Suprapubic skin (tissue), 4 donors: ENCODE measurements at regions not wholly inside any gene's neighbourhood (a gene's known extent, or its start where the extent isn't known, plus 50 kb on each side); places are given as distances from the start of the nearest gene placed in this dataset.
"Not testable (repeated sequence)": the region's sequence is repeated elsewhere in the genome, so short reads cannot be mapped to it uniquely, and the experiment has no call there.

Source experiments
- POLR2A ChIP-seq, 2 donors: fragments of 450-650 bp; IDR thresholded peaks; one replicate each; pipeline ENCODE4 v1.6.1; 2017; ENCODE audit warnings: antibody characterized with exemption in 2 of 2, mild to moderate bottlenecking in 2 of 2, moderate library complexity in 2 of 2
- POLR2AphosphoS5 ChIP-seq, 3 donors: sonication (generic); formaldehyde crosslinking; IDR thresholded peaks; one replicate each; pipeline ENCODE4 v1.6.1; 2017; ENCODE audit warnings: antibody characterized with exemption in 3 of 3
- TF ChIP-seq, protein P1 (sequence below), 2 donors: fragments of 200-600 bp in 1 of 2; fragments of 450-650 bp in 1 of 2; sonication (generic) in 1 of 2; IDR thresholded peaks; one replicate each; pipeline ENCODE4 v1.5.1; 2016 to 2019; ENCODE audit warnings: antibody characterized with exemption in 2 of 2, mild to moderate bottlenecking in 1 of 2, moderate library complexity in 1 of 2

DNA sequence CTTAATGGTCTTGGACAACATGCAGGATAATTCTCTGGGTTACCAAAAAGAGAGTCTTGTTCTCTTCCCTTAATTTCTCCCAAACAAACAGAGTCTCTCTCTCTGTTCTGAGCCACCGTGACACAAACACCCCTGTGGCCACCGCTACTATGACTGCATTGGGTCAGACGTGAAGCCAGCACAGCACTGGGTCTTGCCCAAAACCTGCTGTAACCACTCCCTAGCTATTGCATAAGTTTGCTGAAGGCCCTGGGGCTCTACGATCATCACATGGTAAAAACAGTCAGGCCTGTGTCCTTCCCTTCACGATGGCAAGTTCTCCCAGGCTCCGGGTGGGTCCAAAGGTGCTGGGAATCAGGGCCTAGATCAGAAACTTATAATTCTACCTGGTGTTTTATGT, 117.1 kb downstream of the THSD1 start:
- TF ChIP-seq, protein P1, sequence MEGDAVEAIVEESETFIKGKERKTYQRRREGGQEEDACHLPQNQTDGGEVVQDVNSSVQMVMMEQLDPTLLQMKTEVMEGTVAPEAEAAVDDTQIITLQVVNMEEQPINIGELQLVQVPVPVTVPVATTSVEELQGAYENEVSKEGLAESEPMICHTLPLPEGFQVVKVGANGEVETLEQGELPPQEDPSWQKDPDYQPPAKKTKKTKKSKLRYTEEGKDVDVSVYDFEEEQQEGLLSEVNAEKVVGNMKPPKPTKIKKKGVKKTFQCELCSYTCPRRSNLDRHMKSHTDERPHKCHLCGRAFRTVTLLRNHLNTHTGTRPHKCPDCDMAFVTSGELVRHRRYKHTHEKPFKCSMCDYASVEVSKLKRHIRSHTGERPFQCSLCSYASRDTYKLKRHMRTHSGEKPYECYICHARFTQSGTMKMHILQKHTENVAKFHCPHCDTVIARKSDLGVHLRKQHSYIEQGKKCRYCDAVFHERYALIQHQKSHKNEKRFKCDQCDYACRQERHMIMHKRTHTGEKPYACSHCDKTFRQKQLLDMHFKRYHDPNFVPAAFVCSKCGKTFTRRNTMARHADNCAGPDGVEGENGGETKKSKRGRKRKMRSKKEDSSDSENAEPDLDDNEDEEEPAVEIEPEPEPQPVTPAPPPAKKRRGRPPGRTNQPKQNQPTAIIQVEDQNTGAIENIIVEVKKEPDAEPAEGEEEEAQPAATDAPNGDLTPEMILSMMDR (IDR thresholded peaks at IDR 0.05) = not testable (repeated sequence)
- TF ChIP-seq POLR2AphosphoS5, POLR2A (IDR thresholded peaks at IDR 0.05): not testable (repeated sequence)
